NOMO-1 treated with DMSO at 0.1 percent for 48 hours (cell line): ENCODE measurements at regions not wholly inside any gene's neighbourhood (a gene's known extent, or its start where the extent isn't known, plus 50 kb on each side); places are given as distances from the start of the nearest gene placed in this dataset.
A peak's percentile ranks its signal among the peaks of the same experiment; 100 is the strongest.

Source experiments
- DNase-seq: peaks from one replicate; lab custom pipeline; 2025; ENCODE audit not compliant: unreplicated experiment; lab: John Stamatoyannopoulos, UW

GRCh38 chr15:47885920-47886319, 168.6 kb downstream of the SEMA6D start:
- DNase-seq = no peak

- DNase-seq = no peak
Measured at GRCh38 chr15:47887241-47887800, 170.0 kb downstream of the SEMA6D start.

GRCh38 chr15:47888385-47889100, 171.2 kb downstream of the SEMA6D start:
- no peak for DNase-seq

GRCh38 chr15:47890397-47891150, 173.3 kb downstream of the SEMA6D start:
- no peak for DNase-seq

DNA sequence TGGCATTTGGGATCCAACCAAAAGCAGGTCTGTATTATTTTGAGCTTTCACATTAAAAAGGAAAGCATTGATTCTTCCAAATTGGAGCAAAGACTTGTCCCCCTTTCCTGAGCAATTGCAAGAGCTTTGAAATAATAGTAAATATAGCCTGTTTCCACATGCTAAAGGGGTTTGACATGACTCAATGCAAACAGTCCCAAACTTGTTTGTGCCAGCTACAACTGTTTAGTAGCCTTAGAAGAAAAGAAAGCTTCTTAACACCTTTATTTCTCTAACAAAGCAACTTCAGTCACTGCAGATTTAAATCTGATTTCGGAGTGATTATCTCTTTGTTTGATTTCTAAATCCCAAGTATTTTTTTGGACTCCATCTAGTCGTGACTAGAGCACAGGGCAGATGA, 180.2 kb downstream of the SEMA6D start:
- DNase-seq = no peak

DNA sequence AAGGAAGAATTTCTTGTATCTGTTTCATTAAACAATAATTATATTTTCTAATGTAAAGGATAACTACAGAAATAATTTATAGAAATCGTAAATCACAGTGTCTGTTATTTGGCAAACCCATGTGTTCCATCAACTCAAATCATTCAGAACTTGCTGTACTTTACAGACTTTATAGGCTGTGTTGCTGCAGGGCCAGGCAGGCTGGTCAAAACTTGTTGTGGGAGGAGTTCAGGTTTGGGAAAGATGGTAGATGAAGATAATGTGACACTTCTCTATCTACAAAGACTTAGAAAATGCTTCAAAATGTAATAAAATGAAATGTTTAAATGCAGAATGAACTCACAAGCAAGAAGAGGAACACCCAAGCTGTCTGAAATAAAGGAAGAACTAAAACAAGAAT, 183.4 kb downstream of the SEMA6D start:
- no peak for DNase-seq

DNA sequence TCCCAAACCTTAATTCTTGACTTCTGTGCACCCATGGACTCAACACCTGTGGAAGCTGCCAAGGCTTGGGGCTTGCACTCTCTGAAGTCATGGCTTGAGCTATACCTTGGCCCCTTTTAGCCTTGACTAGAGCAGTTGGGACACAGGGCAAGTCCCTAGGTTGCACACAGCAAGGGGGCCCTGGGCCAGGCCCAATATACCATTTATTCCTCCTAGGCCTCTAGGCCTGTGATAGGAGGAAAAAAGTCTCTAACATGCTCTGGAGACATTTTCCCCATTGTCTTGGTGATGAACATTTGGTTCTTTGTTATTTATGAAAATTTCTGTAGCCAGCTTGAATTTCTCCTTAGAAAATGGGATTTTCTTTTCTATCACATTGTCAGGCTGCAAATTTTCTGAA, 186.1 kb downstream of the SEMA6D start:
- DNase-seq = no peak

- no peak for DNase-seq
Measured at GRCh38 chr15:47908486-47908885, 191.2 kb downstream of the SEMA6D start.

- no peak for DNase-seq
Measured at GRCh38 chr15:47908950-47909670, 191.8 kb downstream of the SEMA6D start.

- DNase-seq = peak; percentile 23
Measured at GRCh38 chr15:47912910-47913309, 195.6 kb downstream of the SEMA6D start.

DNA sequence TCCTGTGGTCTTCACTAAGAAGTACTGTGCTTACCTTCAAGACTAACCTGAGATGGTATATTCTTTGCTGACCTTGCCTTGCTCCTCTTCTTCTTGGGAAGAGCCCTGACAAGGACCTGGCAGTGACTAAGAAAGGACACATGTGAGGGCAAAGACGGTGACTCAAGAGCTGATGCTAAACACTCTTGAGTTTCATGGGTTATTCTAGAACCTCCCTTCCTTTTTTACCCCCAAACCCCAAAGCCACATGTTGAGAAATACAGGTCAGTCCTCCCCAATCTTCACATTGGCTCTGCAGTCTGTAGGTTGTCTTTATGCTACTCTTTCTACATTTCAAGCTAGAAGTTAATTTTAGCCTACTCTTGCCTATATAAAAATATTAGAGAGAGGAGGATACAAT, 200.6 kb downstream of the SEMA6D start:
- DNase-seq = peak; percentile 91

GRCh38 chr15:47918877-47919276, 201.6 kb downstream of the SEMA6D start:
- no peak for DNase-seq

GRCh38 chr15:47924381-47924780, 196.4 kb upstream of the SLC24A5 start:
- DNase-seq = peak; percentile 28

- no peak for DNase-seq
Measured at GRCh38 chr15:47929138-47929803, 191.5 kb upstream of the SLC24A5 start.

GRCh38 chr15:47932261-47932660, 188.5 kb upstream of the SLC24A5 start:
- no peak for DNase-seq

- no peak for DNase-seq
Measured at GRCh38 chr15:47932951-47933641, 187.7 kb upstream of the SLC24A5 start.

DNA sequence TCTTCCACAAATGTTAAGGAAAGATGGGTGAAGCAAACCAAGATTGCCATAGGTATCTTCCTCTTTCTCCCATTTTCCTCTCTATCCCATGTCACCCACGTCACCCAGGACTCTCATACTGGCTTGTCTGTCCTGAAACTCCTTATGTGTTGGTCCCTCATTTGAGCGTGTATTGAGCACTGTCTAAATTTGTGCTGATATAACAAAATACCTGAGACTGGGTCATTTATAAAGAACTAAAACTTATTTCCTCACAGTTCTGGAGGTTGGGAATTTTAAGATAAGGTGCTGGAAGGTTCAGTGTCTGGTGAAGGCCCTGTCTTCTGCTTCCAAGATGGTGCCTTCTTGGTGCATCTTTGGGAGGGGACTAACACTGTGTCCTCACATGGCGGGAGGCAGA, 186.9 kb upstream of the SLC24A5 start:
- DNase-seq = no peak

DNA sequence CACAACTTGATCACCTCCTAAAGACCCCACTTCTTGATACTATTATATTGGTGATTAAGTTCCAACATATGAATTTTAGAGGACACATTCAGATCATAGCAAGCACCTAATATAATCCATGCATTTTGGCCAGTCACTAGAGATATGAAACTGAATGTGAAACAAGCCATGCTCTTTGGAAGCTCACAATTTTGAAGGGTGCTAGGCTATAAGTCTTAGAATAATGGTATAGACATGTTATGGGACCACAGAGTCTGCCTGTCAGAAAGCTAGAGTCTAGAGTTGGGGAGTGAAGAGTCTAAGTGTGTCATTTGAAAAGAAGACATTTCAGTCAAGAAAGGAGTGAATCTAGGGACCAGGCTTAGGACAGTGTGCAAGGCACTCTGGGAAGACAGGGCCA, 186.4 kb upstream of the SLC24A5 start:
- DNase-seq = no peak

DNA sequence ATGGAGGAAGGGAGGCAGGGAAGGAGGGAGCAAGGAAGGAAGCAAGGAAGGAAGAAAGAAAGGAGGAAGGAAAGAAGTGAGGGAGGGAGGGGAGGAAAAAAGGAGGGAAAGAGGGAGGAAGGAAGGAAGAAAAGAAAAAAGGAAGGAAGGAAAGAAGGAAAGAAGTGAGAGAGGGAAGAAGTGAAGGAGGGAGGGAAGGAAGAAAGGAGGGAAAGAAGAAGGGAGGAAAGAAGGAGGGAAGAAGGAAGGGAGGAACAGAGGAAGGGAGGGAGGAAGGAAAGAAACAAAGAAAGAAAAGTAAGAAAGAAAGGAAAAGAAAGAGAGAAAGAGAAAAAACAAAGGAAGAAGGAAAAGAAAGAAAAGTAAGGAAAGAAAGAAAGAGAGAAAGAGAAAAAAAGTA, 183.0 kb upstream of the SLC24A5 start:
- no peak for DNase-seq

DNA sequence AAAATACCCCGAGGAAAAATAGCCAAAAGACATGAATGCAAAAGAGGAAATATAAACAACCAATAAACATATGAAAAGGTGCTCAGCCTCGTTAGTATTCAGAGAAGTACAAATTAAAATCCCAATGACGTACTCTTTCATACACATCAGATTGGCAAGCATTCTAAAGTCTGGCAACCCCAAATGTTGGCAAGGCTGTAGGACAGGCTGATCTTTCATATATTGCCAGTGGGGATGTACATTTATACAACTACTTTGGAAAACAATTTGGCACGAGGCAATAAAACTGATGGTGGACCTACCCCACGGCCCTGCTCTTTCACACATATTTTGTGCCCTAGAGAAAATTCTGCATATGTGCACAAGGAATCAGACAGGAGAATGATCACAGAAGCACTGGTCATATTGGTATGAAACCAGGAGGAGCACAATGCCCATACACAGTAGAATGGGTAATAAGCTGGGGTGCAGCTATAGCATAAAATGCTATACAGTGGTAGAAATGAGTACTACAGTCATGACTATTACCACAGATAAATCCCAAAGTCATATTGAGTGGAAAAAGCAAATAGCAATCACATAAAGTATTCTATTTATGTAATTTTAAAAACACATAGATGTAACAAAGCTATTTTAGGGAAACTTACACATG, 176.0 kb upstream of the SLC24A5 start:
- no peak for DNase-seq
